ENCODE measurements at regions not wholly inside any gene's neighbourhood (a gene's known extent, or its start where the extent isn't known, plus 50 kb on each side); places are given as distances from the start of the nearest gene placed in this dataset.

GRCh38 chr4:45580334-45580733 lies 543.5 kb downstream of the GABRG1 start:
- H3K36me3 ChIP-seq, result no peaks in the 10 kb centered on the region
- H3K4me1 ChIP-seq, result no peaks in the 10 kb centered on the region
- no peak overlapping the region for H3K27ac ChIP-seq
- TF ChIP-seq POLR2A (IDR thresholded peaks at IDR 0.05) (no peak), CTCF (IDR thresholded peaks at IDR 0.05) (no peak)
- 29 to 40% methylated on average over 3 of the region's 3 CpGs for WGBS, 2 donors
- no peak for DNase-seq
- no peaks in the 10 kb centered on the region for H3K27me3 ChIP-seq
- no peak overlapping the region for H3K4me3 ChIP-seq (replicated peaks in 1 of 3)
- peaks cover 3% of the 10 kb centered on the region for H3K9me3 ChIP-seq
- intact Hi-C loops (cut with DNase I), result no loop called here

- intact Hi-C loops (cut with DNase I), result no loop called here
- 88 to 96% methylated on average over 1 of the region's 1 CpG for WGBS, 2 donors
- no peak overlapping the region for H3K27ac ChIP-seq
- H3K27me3 ChIP-seq, result no peaks in the 10 kb centered on the region
- no peak for DNase-seq
- no peaks in the 10 kb centered on the region for H3K4me1 ChIP-seq
- H3K36me3 ChIP-seq, result no peaks in the 10 kb centered on the region
- H3K9me3 ChIP-seq, result peaks cover 3% of the 10 kb centered on the region
- H3K4me3 ChIP-seq (replicated peaks in 1 of 3), result no peak overlapping the region
- TF ChIP-seq CTCF (IDR thresholded peaks at IDR 0.05) (no peak), POLR2A (IDR thresholded peaks at IDR 0.05) (no peak)
Measured at GRCh38 chr4:45578874-45579273, 545.0 kb downstream of the GABRG1 start.

GRCh38 chr4:45576275-45576674 lies 547.6 kb downstream of the GABRG1 start:
- no peak for TF ChIP-seq POLR2A (IDR thresholded peaks at IDR 0.05)
- TF ChIP-seq CTCF (IDR thresholded peaks at IDR 0.05), result no peak
- intact Hi-C loops (cut with DNase I), result no loop called here
- WGBS, 2 donors, result 84 to 89% methylated on average over 2 of the region's 2 CpGs
- H3K27me3 ChIP-seq, result no peaks in the 10 kb centered on the region
- no peak overlapping the region for H3K27ac ChIP-seq
- peaks cover 3% of the 10 kb centered on the region for H3K9me3 ChIP-seq
- no peak for DNase-seq
- H3K4me1 ChIP-seq, result no peaks in the 10 kb centered on the region
- H3K36me3 ChIP-seq, result no peaks in the 10 kb centered on the region
- H3K4me3 ChIP-seq (replicated peaks in 1 of 3), result no peak overlapping the region

- H3K36me3 ChIP-seq, result no peaks in the 10 kb centered on the region
- WGBS, 2 donors, result 73 to 83% methylated on average over 1 of the region's 1 CpG
- intact Hi-C loops (cut with DNase I), result no loop called here
Measured at GRCh38 chr4:45569619-45570018, 554.2 kb downstream of the GABRG1 start.

GRCh38 chr4:45568694-45569093 lies 555.2 kb downstream of the GABRG1 start:
- WGBS, 2 donors, result 14 to 20% methylated on average over 3 of the region's 3 CpGs
- DNase-seq, result no peak
- Histone ChIP-seq H3K9me3 (no peaks in the 10 kb centered on the region), H3K36me3 (no peaks in the 10 kb centered on the region), H3K27me3 (no peaks in the 10 kb centered on the region), H3K4me3 (replicated peaks in 1 of 3) (no peak overlapping the region), H3K4me1 (no peaks in the 10 kb centered on the region), H3K27ac (no peak overlapping the region)
- intact Hi-C loops (cut with DNase I), result no loop called here
- TF ChIP-seq POLR2A (IDR thresholded peaks at IDR 0.05), result no peak
- no peak for TF ChIP-seq CTCF (IDR thresholded peaks at IDR 0.05)

More at GRCh38 chr4:45569619-45570018, 554.2 kb downstream of the GABRG1 start:
- H3K4me1 ChIP-seq, result no peaks in the 10 kb centered on the region
- DNase-seq, result no peak
- TF ChIP-seq POLR2A (IDR thresholded peaks at IDR 0.05), result no peak
- no peak for TF ChIP-seq CTCF (IDR thresholded peaks at IDR 0.05)
- no peak overlapping the region for H3K27ac ChIP-seq
- H3K9me3 ChIP-seq, result no peaks in the 10 kb centered on the region
- H3K4me3 ChIP-seq (replicated peaks in 1 of 3), result no peak overlapping the region
- H3K27me3 ChIP-seq, result no peaks in the 10 kb centered on the region
